ENCODE measurements at regions not wholly inside any gene's neighbourhood (a gene's known extent, or its start where the extent isn't known, plus 50 kb on each side); places are given as distances from the start of the nearest gene placed in this dataset.

- WGBS (ENCODE audit: insufficient coverage, low coverage, missing lambda C conversion rate): 0% methylated on average over 4 of the region's 5 CpGs
- intact Hi-C loops (cut with micrococcal nuclease) (no loop called here), in situ Hi-C loops (cut with MboI) (no loop called here)
- Histone ChIP-seq H3K4me3 (no peak overlapping the region), H3K4me1 (replicated peaks in 1 of 2; ENCODE audit: control insufficient read depth in 2 of 2, insufficient read depth in 2 of 2, low read length in 2 of 2) (no peaks in the 10 kb centered on the region), H3K79me2 (ENCODE audit: control insufficient read depth, insufficient read depth, low read length) (no peaks in the 10 kb centered on the region), H2AFZ (ENCODE audit: low read depth, low read length) (no peak overlapping the region), H3K27me3 (ENCODE audit: control insufficient read depth in 2 of 2, insufficient read depth in 2 of 2, low read length in 2 of 2) (no peaks in the 10 kb centered on the region), H3K9me3 (replicated peaks; ENCODE audit: control insufficient read depth, insufficient read depth, low read depth, low read length) (no peaks in the 10 kb centered on the region), H3K9me1 (ENCODE audit: control insufficient read depth, insufficient read depth, low read length) (no peaks in the 10 kb centered on the region), H4K20me1 (replicated peaks; ENCODE audit: control insufficient read depth, insufficient read depth, low read length) (no peaks in the 10 kb centered on the region), H3K4me2 (ENCODE audit: insufficient read depth, low read length) (no peak overlapping the region), H3K27ac (ENCODE audit: extremely low read depth, low read depth, low read length) (no peak overlapping the region), H3K9ac (ENCODE audit: insufficient read depth in 1 of 2, low read depth in 2 of 2, low read length in 2 of 2) (no peak overlapping the region), H3K36me3 (ENCODE audit: control insufficient read depth, insufficient read depth, low read length) (no peaks in the 10 kb centered on the region)
- ChIA-PET POLR2A (interaction anchor here (0.6 kb wide), 1 partner anchor 159 kb away, joined by 3 read pairs; no protein-coding TSS in a partner anchor), CTCF (ENCODE audit: low intra/inter-chr PET ratio) (no interaction called here)
- TF ChIP-seq ESRRA (IDR thresholded peaks at IDR 0.05; ENCODE audit: borderline replicate concordance, low read depth): no peak
- TF ChIP-seq ZNF232 (CRISPR knock-in tag; IDR thresholded peaks at IDR 0.05): no peak
- TF ChIP-seq DDX20 (tag; IDR thresholded peaks at IDR 0.05; ENCODE audit: low read depth): no peak
- no peak for TF ChIP-seq TFAP4 (CRISPR knock-in tag; IDR thresholded peaks at IDR 0.05; ENCODE audit: borderline replicate concordance)
- TF ChIP-seq PKNOX1 (IDR thresholded peaks at IDR 0.05): no peak
- no peak for TF ChIP-seq POLR3A (IDR thresholded peaks at IDR 0.05; ENCODE audit: borderline replicate concordance, extremely low read depth, insufficient read depth, insufficient read length)
- TF ChIP-seq HEY1 (CRISPR knock-in tag; IDR thresholded peaks at IDR 0.05; ENCODE audit: borderline replicate concordance): no peak
- no peak for TF ChIP-seq HNRNPK (IDR thresholded peaks at IDR 0.05; ENCODE audit: low read depth, low read length, poor library complexity, severe bottlenecking)
- TF ChIP-seq ZFPM2 (CRISPR knock-in tag; IDR thresholded peaks at IDR 0.05): no peak
- no peak for TF ChIP-seq ZKSCAN8 (CRISPR knock-in tag; IDR thresholded peaks at IDR 0.05)
- TF ChIP-seq NR3C1 (CRISPR knock-in tag; IDR thresholded peaks at IDR 0.05): no peak
- TF ChIP-seq ZNF3 (CRISPR knock-in tag; IDR thresholded peaks at IDR 0.05): no peak
- no peak for TF ChIP-seq ELF1 (tag; IDR thresholded peaks at IDR 0.05)
- TF ChIP-seq MYNN (IDR thresholded peaks at IDR 0.05): no peak
- no peak for TF ChIP-seq MYNN (CRISPR knock-in tag; IDR thresholded peaks at IDR 0.05)
- TF ChIP-seq ZFP91 (CRISPR knock-in tag; IDR thresholded peaks at IDR 0.05): no peak
- no peak for TF ChIP-seq ETS1 (conservative IDR thresholded peaks at IDR 0.05; ENCODE audit: control insufficient read depth, low read depth, low read length)
- ATAC-seq (no peak), FAIRE-seq (no peak), DNase-seq (ENCODE audit: extremely low read depth in 1 of 4, low spot score in 3 of 4) (no peak)
- BruUV-seq (replicated peaks): no TSS peak
These were observed 170.5 kb upstream of the SVIL start for GRCh38 chr10:29805134-29805723.

All from K562 (cell line).